Suprapubic skin (tissue), 3 donors: ENCODE measurements at regions not wholly inside any gene's neighbourhood (a gene's known extent, or its start where the extent isn't known, plus 50 kb on each side); places are given as distances from the start of the nearest gene placed in this dataset.

ENCODE experiments used
- CTCF ChIP-seq, 2 donors: fragments of 200-600 bp in 1 of 2; fragments of 450-650 bp in 1 of 2; sonication (generic) in 1 of 2; IDR thresholded peaks; one replicate each; pipeline ENCODE4 v1.5.1; 2016 to 2019; ENCODE audit warnings: antibody characterized with exemption in 2 of 2, mild to moderate bottlenecking in 1 of 2, moderate library complexity in 1 of 2
- POLR2AphosphoS5 ChIP-seq, 3 donors: sonication (generic); formaldehyde crosslinking; IDR thresholded peaks; one replicate each; pipeline ENCODE4 v1.6.1; 2017; ENCODE audit warnings: antibody characterized with exemption in 3 of 3

GRCh38 chr18:60982329-60982695, 350.9 kb upstream of the CDH20 start:
- TF ChIP-seq POLR2AphosphoS5 (IDR thresholded peaks at IDR 0.05): no peak
- TF ChIP-seq CTCF (IDR thresholded peaks at IDR 0.05): no peak
